Subcutaneous abdominal adipose tissue (tissue), 5 donors: ENCODE measurements at regions not wholly inside any gene's neighbourhood (a gene's known extent, or its start where the extent isn't known, plus 50 kb on each side); places are given as distances from the start of the nearest gene placed in this dataset.

ENCODE experiments used
- H3K27ac ChIP-seq: one replicate; pipeline ENCODE4 v1.7.0; 2013; ENCODE audit warnings: low read depth, mild to moderate bottlenecking, inconsistent platforms, low read length, moderate library complexity
- H3K27me3 ChIP-seq, 5 donors: one replicate each; pipeline ENCODE4 v1.7.0; 2013; ENCODE audit warnings: low read length in 5 of 5, inconsistent platforms in 1 of 5; ENCODE audit not compliant: control insufficient read depth in 5 of 5, insufficient read depth in 4 of 5
- H3K36me3 ChIP-seq, 5 donors: one replicate each; pipeline ENCODE4 v1.7.0; 2013; ENCODE audit warnings: low read length in 5 of 5; ENCODE audit not compliant: control insufficient read depth in 5 of 5, insufficient read depth in 5 of 5
- H3K4me1 ChIP-seq, 5 donors: one replicate each; pipeline ENCODE4 v1.7.0; 2013; ENCODE audit warnings: low read length in 5 of 5, mild to moderate bottlenecking in 3 of 5, moderate library complexity in 1 of 5; ENCODE audit not compliant: control insufficient read depth in 5 of 5, insufficient read depth in 5 of 5
- H3K4me3 ChIP-seq, 5 donors: one replicate each; pipeline ENCODE4 v1.7.0; 2013; ENCODE audit warnings: low read length in 5 of 5, low read depth in 1 of 5
- H3K9ac ChIP-seq, 5 donors: one replicate each; pipeline ENCODE4 v1.7.0; 2013; ENCODE audit warnings: low read length in 5 of 5, mild to moderate bottlenecking in 4 of 5, moderate library complexity in 3 of 5
- H3K9me3 ChIP-seq, 5 donors: one replicate each; pipeline ENCODE4 v1.7.0; 2013; ENCODE audit warnings: low read length in 5 of 5; ENCODE audit not compliant: control insufficient read depth in 5 of 5
- donor health status: healthy.
- donor health status: healthy.
- donor health status: healthy.
- donor health status: healthy.
- donor health status: healthy.

GRCh38 chr10:121062115-121062514 is 211.0 kb downstream of the WDR11 start:
- no peak overlapping the region for H3K9ac ChIP-seq
- H3K27me3 ChIP-seq = peaks cover 0 to 2% (median 0%) of the 10 kb centered on the region in 5 donors
- H3K27ac ChIP-seq = no peak overlapping the region
- H3K4me3 ChIP-seq = no peak overlapping the region
- H3K9me3 ChIP-seq = no peaks in the 10 kb centered on the region
- peaks cover 0 to 3% (median 0%) of the 10 kb centered on the region in 5 donors for H3K4me1 ChIP-seq
- H3K36me3 ChIP-seq = no peaks in the 10 kb centered on the region

GRCh38 chr10:121063744-121064143 is 212.6 kb downstream of the WDR11 start:
- H3K9ac ChIP-seq = no peak overlapping the region
- peaks cover 0 to 2% (median 0%) of the 10 kb centered on the region in 5 donors for H3K27me3 ChIP-seq
- H3K9me3 ChIP-seq = peaks cover 0 to 3% (median 0%) of the 10 kb centered on the region in 5 donors
- H3K36me3 ChIP-seq = no peaks in the 10 kb centered on the region
- H3K27ac ChIP-seq = no peak overlapping the region
- H3K4me1 ChIP-seq = peaks cover 0 to 4% (median under 1%) of the 10 kb centered on the region in 5 donors
- no peak overlapping the region for H3K4me3 ChIP-seq

GRCh38 chr10:121064491-121064890 is 213.3 kb downstream of the WDR11 start:
- Histone ChIP-seq H3K27ac (no peak overlapping the region), H3K36me3 (no peaks in the 10 kb centered on the region), H3K4me3 (no peak overlapping the region), H3K4me1 (peaks cover 0 to 11% (median 7%) of the 10 kb centered on the region in 5 donors), H3K9ac (no peak overlapping the region), H3K9me3 (peaks cover 0 to 3% (median 0%) of the 10 kb centered on the region in 5 donors), H3K27me3 (no peaks in the 10 kb centered on the region)

GRCh38 chr10:121065330-121065729 is 214.2 kb downstream of the WDR11 start:
- Histone ChIP-seq H3K36me3 (no peaks in the 10 kb centered on the region), H3K4me3 (no peak overlapping the region), H3K27ac (no peak overlapping the region), H3K4me1 (peaks cover 0 to 13% (median 7%) of the 10 kb centered on the region in 5 donors), H3K9me3 (peaks cover 0 to 3% (median 0%) of the 10 kb centered on the region in 5 donors), H3K27me3 (no peaks in the 10 kb centered on the region), H3K9ac (no peak overlapping the region)

- Histone ChIP-seq H3K4me1 (peaks cover 0 to 10% (median 7%) of the 10 kb centered on the region in 5 donors), H3K36me3 (no peaks in the 10 kb centered on the region), H3K4me3 (no peak overlapping the region), H3K27me3 (no peaks in the 10 kb centered on the region), H3K9me3 (peaks cover 0 to 3% (median 0%) of the 10 kb centered on the region in 5 donors), H3K9ac (no peak overlapping the region), H3K27ac (no peak overlapping the region)
These were observed 218.1 kb downstream of the WDR11 start for GRCh38 chr10:121069061-121069850.

- Histone ChIP-seq H3K9me3 (peaks cover 0 to 3% (median 0%) of the 10 kb centered on the region in 5 donors), H3K4me1 (peaks cover 0 to 12% (median 10%) of the 10 kb centered on the region in 5 donors), H3K36me3 (no peaks in the 10 kb centered on the region), H3K4me3 (no peak overlapping the region), H3K9ac (no peak overlapping the region), H3K27ac (no peak overlapping the region), H3K27me3 (no peaks in the 10 kb centered on the region)
These were observed 219.3 kb downstream of the WDR11 start for GRCh38 chr10:121070275-121071070.

GRCh38 chr10:121071901-121072300 is 220.7 kb downstream of the WDR11 start:
- no peak overlapping the region for H3K4me3 ChIP-seq

GRCh38 chr10:121073728-121074127 is 222.6 kb downstream of the WDR11 start:
- no peak overlapping the region for H3K9ac ChIP-seq
- H3K4me3 ChIP-seq = no peak overlapping the region
- H3K27ac ChIP-seq = no peak overlapping the region
- H3K4me1 ChIP-seq = peaks cover 13 to 43% (median 36%) of the 10 kb centered on the region in 5 donors
- no peaks in the 10 kb centered on the region for H3K36me3 ChIP-seq
- H3K9me3 ChIP-seq = no peaks in the 10 kb centered on the region
- no peaks in the 10 kb centered on the region for H3K27me3 ChIP-seq

More at GRCh38 chr10:121071901-121072300, 220.7 kb downstream of the WDR11 start:
- H3K9me3 ChIP-seq = peaks cover 0 to 3% (median 0%) of the 10 kb centered on the region in 5 donors
- peaks cover 8 to 27% (median 21%) of the 10 kb centered on the region in 5 donors for H3K4me1 ChIP-seq
- no peaks in the 10 kb centered on the region for H3K27me3 ChIP-seq
- no peaks in the 10 kb centered on the region for H3K36me3 ChIP-seq
- no peak overlapping the region for H3K9ac ChIP-seq
- H3K27ac ChIP-seq = no peak overlapping the region

GRCh38 chr10:121076776-121077715 is 225.9 kb downstream of the WDR11 start:
- H3K36me3 ChIP-seq = no peaks in the 10 kb centered on the region
- no peaks in the 10 kb centered on the region for H3K9me3 ChIP-seq
- H3K27me3 ChIP-seq = no peaks in the 10 kb centered on the region
- H3K4me1 ChIP-seq = peaks cover 16 to 56% (median 45%) of the 10 kb centered on the region in 5 donors
- peak overlapping the region; percentile 47 for H3K27ac ChIP-seq
- no peak overlapping the region for H3K9ac ChIP-seq
- peak overlapping the region in 1 of 5 donors; percentile 32 for H3K4me3 ChIP-seq
